ENCODE measurements at regions not wholly inside any gene's neighbourhood (a gene's known extent, or its start where the extent isn't known, plus 50 kb on each side); places are given as distances from the start of the nearest gene placed in this dataset.

- TF ChIP-seq CTCF (conservative IDR thresholded peaks at IDR 0.05; ENCODE audit: low read depth in 2 of 2) (no peak), POLR2AphosphoS5 (IDR thresholded peaks at IDR 0.05; ENCODE audit: low read depth) (no peak), JUNB (IDR thresholded peaks at IDR 0.05; ENCODE audit: unreplicated experiment) (no peak), CREB1 (CRISPR knock-in tag; IDR thresholded peaks at IDR 0.05; ENCODE audit: low read depth) (no peak), ZNF331 (CRISPR knock-in tag; IDR thresholded peaks at IDR 0.05; ENCODE audit: low read depth) (no peak), EZH2 (IDR thresholded peaks at IDR 0.05; ENCODE audit: low read depth, unreplicated experiment) (no peak), REST (IDR thresholded peaks at IDR 0.05; ENCODE audit: unreplicated experiment) (no peak), EZH2phosphoT487 (IDR thresholded peaks at IDR 0.05; ENCODE audit: unreplicated experiment) (no peak), NANOG (IDR thresholded peaks at IDR 0.05; ENCODE audit: borderline replicate concordance) (no peak), STAT1 (IDR thresholded peaks at IDR 0.05; ENCODE audit: unreplicated experiment) (no peak)
These were observed 74.8 kb upstream of the IL12A start for GRCh38 chr3:159913712-159914414.
